GM23338 (cell line): ENCODE measurements at regions not wholly inside any gene's neighbourhood (a gene's known extent, or its start where the extent isn't known, plus 50 kb on each side); places are given as distances from the start of the nearest gene placed in this dataset.

Source experiments
- ATAC-seq: fragments of 200-7000 bp; cut with Tn5 transposase; 3 replicates; pipeline ENCODE4 v1.9.1; 2020
- DNase-seq: peaks from one replicate; pipeline ENCODE4 v3.0.0-alpha.2; 2015; ENCODE audit warnings: low spot score
- H2AFZ ChIP-seq: fragments of 200-600 bp; sonication (generic); 2 replicates; pipeline ENCODE4 v1.8.0; 2016; ENCODE audit warnings: antibody characterized with exemption, mild to moderate bottlenecking, moderate library complexity
- H3F3A ChIP-seq: fragments of 200-600 bp; sonication (generic); replicated peaks from 2 replicates; pipeline ENCODE4 v1.8.0; 2017; ENCODE audit warnings: antibody characterized with exemption, mixed run types, low read depth
- H3K27ac ChIP-seq: fragments of 200-600 bp; sonication (generic); 2 replicates; pipeline ENCODE4 v1.6.1; 2016; ENCODE audit warnings: low read depth
- H3K27me3 ChIP-seq: fragments of 200-600 bp; sonication (generic); 2 replicates; pipeline ENCODE4 v1.8.0; 2016; ENCODE audit warnings: mild to moderate bottlenecking, mixed run types, moderate library complexity; ENCODE audit not compliant: insufficient read depth
- H3K36me3 ChIP-seq: fragments of 200-600 bp; sonication (generic); 2 replicates; pipeline ENCODE4 v1.8.0; 2016; ENCODE audit warnings: mild to moderate bottlenecking; ENCODE audit not compliant: insufficient read depth
- H3K4me1 ChIP-seq: fragments of 200-600 bp; sonication (generic); 2 replicates; pipeline ENCODE4 v1.8.0; 2016; ENCODE audit warnings: mild to moderate bottlenecking, moderate library complexity; ENCODE audit not compliant: insufficient read depth
- H3K4me2 ChIP-seq: fragments of 200-600 bp; sonication (generic); 2 replicates; pipeline ENCODE4 v1.7.1; 2017; ENCODE audit warnings: mixed run types
- H3K4me3 ChIP-seq: fragments of 200-600 bp; sonication (generic); 2 replicates; pipeline ENCODE4 v1.6.1; 2016; ENCODE audit warnings: mixed run types
- H3K79me2 ChIP-seq: fragments of 200-600 bp; sonication (generic); replicated peaks from 2 replicates; pipeline ENCODE4 v1.8.0; 2017; ENCODE audit warnings: mild to moderate bottlenecking; ENCODE audit not compliant: insufficient read depth
- H3K9me2 ChIP-seq: fragments of 200-600 bp; sonication (generic); 2 replicates; pipeline ENCODE4 v1.8.0; 2017; ENCODE audit not compliant: insufficient read depth
- H4K20me1 ChIP-seq: fragments of 200-600 bp; sonication (generic); replicated peaks from 2 replicates; pipeline ENCODE4 v1.8.0; 2017; ENCODE audit warnings: mild to moderate bottlenecking; ENCODE audit not compliant: insufficient read depth
- H3K27ac Mint-ChIP-seq: 2 replicates; pipeline ENCODE4 v1.8.0; 2020; ENCODE audit warnings: inconsistent platforms, mild to moderate bottlenecking, moderate library complexity, mixed read lengths
- H3K27me3 Mint-ChIP-seq: 3 replicates; pipeline ENCODE4 v1.8.0; 2022; ENCODE audit warnings: low read depth, mild to moderate bottlenecking, moderate library complexity, mixed read lengths, inconsistent platforms; ENCODE audit not compliant: insufficient read depth, poor library complexity
- H3K36me3 Mint-ChIP-seq: 3 replicates; pipeline ENCODE4 v1.8.0; 2021; ENCODE audit warnings: low read depth, mild to moderate bottlenecking, inconsistent platforms, moderate library complexity, mixed read lengths
- H3K4me1 Mint-ChIP-seq: 3 replicates; pipeline ENCODE4 v1.8.0; 2020; ENCODE audit warnings: mild to moderate bottlenecking, inconsistent platforms, mixed read lengths
- H3K4me3 Mint-ChIP-seq: 3 replicates; pipeline ENCODE4 v1.8.0; 2021; ENCODE audit warnings: moderate library complexity, mild to moderate bottlenecking, inconsistent platforms, mixed read lengths
- H3K9me3 Mint-ChIP-seq: 3 replicates; pipeline ENCODE4 v1.8.0; 2020; ENCODE audit warnings: moderate library complexity, mild to moderate bottlenecking, inconsistent platforms, mixed read lengths
- CREB1 ChIP-seq: fragments of 250-450 bp; sonication (Bioruptor Pico); IDR thresholded peaks from 2 replicates; pipeline ENCODE4 v1.5.0; 2020; ENCODE audit warnings: low read depth, mild to moderate bottlenecking, moderate library complexity
- ETS1 ChIP-seq: IDR thresholded peaks from 2 replicates; pipeline ENCODE4 v1.6.1; 2016; ENCODE audit warnings: antibody characterized with exemption
- EZH2 ChIP-seq: fragments of 200-600 bp; sonication (generic); IDR thresholded peaks from one replicate; pipeline ENCODE4 v1.8.0; 2017; ENCODE audit warnings: antibody characterized with exemption, mild to moderate bottlenecking, low read depth; ENCODE audit not compliant: unreplicated experiment
- EZH2phosphoT487 ChIP-seq: fragments of 200-600 bp; sonication (generic); IDR thresholded peaks from one replicate; pipeline ENCODE4 v1.8.1; 2018; ENCODE audit warnings: antibody characterized with exemption; ENCODE audit not compliant: unreplicated experiment
- JUNB ChIP-seq: IDR thresholded peaks from one replicate; pipeline ENCODE4 v1.6.1; 2016; ENCODE audit warnings: antibody characterized with exemption; ENCODE audit not compliant: unreplicated experiment
- NANOG ChIP-seq: IDR thresholded peaks from 2 replicates; pipeline ENCODE4 v1.6.1; 2016; ENCODE audit warnings: antibody characterized with exemption, borderline replicate concordance
- POLR2AphosphoS5 ChIP-seq: IDR thresholded peaks from 2 replicates; pipeline ENCODE4 v1.6.1; 2016; ENCODE audit warnings: antibody characterized with exemption, low read depth
- REST ChIP-seq: IDR thresholded peaks from one replicate; pipeline ENCODE4 v1.6.1; 2018; ENCODE audit warnings: antibody characterized with exemption; ENCODE audit not compliant: unreplicated experiment
- STAT1 ChIP-seq: IDR thresholded peaks from one replicate; pipeline ENCODE4 v1.6.1; 2016; ENCODE audit warnings: antibody characterized with exemption; ENCODE audit not compliant: unreplicated experiment
- ZNF114 ChIP-seq: fragments of 250-450 bp; sonication (Bioruptor Pico); IDR thresholded peaks from 2 replicates; pipeline ENCODE4 v1.5.0; 2020; ENCODE audit warnings: mild to moderate bottlenecking, moderate library complexity
- ZNF331 ChIP-seq: fragments of 250-450 bp; sonication (Bioruptor Pico); IDR thresholded peaks from 2 replicates; pipeline ENCODE4 v1.5.0; 2020; ENCODE audit warnings: low read depth, mild to moderate bottlenecking, moderate library complexity
- ZNF462 ChIP-seq: fragments of 250-450 bp; sonication (Bioruptor Pico); IDR thresholded peaks from 2 replicates; pipeline ENCODE4 v1.5.0; 2020; ENCODE audit warnings: mild to moderate bottlenecking, moderate library complexity

- H3K4me1 Mint-ChIP-seq, result peaks cover 12% of the 10 kb centered on the region
- Histone ChIP-seq H2AFZ (no peak overlapping the region), H3K4me2 (no peak overlapping the region), H3K9me2 (no peaks in the 10 kb centered on the region), H3F3A (no peaks in the 10 kb centered on the region), H3K36me3 (no peaks in the 10 kb centered on the region), H3K27me3 (no peaks in the 10 kb centered on the region), H3K4me1 (no peaks in the 10 kb centered on the region), H3K79me2 (no peaks in the 10 kb centered on the region), H3K27ac (no peak overlapping the region), H3K4me3 (no peak overlapping the region), H4K20me1 (no peaks in the 10 kb centered on the region)
- TF ChIP-seq POLR2AphosphoS5 (no peak), NANOG (no peak), ETS1 (no peak), EZH2phosphoT487 (no peak), STAT1 (no peak), JUNB (no peak), REST (no peak), ZNF462 (CRISPR knock-in tag) (no peak), EZH2 (no peak), ZNF331 (no peak), ZNF114 (CRISPR knock-in tag) (no peak), CREB1 (CRISPR knock-in tag) (no peak)
- H3K4me3 Mint-ChIP-seq, result no peak overlapping the region
- H3K36me3 Mint-ChIP-seq, result no peaks in the 10 kb centered on the region
- no peak overlapping the region for H3K27ac Mint-ChIP-seq
- H3K27me3 Mint-ChIP-seq, result peaks cover 2% of the 10 kb centered on the region
- no peak for ATAC-seq
- no peak for DNase-seq
- H3K9me3 Mint-ChIP-seq, result no peaks in the 10 kb centered on the region; the same call in 1 of the 3 replicates
These were observed 655.8 kb downstream of the ZNF674 start for GRCh38 chrX:45889471-45889870.
